ENCODE measurements at regions not wholly inside any gene's neighbourhood (a gene's known extent, or its start where the extent isn't known, plus 50 kb on each side); places are given as distances from the start of the nearest gene placed in this dataset.
"Not testable (repeated sequence)": the region's sequence is repeated elsewhere in the genome, so short reads cannot be mapped to it uniquely, and the experiment has no call there.

DNA sequence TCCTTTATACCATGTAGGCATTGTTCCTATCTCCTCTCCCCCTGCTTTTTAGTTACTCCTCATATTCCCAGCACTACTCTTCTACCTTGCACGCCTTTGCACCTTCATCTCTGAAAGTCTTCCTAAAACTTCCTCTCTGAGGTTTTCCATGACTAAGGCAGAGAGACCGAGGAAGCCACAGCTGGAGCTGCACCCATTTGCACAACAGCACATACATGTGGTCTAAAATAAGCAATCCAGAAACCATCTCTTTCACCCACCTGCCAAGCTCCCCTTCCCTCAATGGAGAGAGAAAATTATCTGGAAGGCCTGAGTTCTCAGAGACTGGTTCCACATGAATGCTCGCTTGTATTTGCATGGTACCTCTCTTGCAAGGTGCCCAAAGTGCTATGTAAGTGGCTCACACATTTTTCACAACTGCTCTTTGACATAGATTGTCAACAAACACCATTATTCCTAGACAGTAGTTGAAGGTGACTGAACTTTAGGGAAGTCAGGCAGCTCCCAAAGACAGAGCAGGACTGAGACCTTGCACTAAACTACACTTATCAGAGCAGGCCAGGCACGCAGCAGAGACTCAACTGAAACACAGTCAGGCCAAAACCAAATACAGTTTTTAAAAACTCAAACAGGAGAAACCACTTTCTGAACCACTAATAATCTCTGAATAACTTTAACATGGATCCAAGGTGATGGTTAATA, 313.2 kb downstream of the TFAP2A start:
- no peak for DNase-seq

DNA sequence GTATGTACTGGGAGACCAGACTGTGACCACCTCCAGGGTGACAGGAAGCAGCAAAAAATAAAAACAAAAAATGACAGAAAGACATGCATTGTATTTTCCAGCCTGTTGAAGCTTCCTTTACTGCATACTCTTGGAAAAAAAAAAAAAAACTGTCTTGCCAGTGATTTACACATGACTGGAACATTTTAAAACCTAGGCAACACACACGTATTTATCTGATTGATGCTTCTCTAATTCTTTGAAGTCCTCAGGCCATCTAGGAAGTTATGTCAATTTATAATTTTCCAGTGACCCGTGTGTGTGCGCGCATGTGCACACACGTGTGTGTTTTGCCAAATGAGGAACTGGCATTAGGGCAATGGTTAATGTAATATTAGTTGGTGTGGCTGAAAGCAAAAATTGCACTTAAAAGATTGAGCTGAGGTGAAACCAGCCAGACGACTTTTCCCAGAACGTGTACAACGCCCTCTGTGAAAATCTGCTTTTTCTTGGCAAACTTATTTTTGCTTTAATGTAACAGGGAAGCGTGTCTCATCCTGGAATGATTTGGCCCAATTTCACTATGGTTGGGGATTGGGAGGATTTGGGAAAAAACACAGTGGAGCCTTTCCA, 315.2 kb downstream of the TFAP2A start:
- no peak for DNase-seq

DNA sequence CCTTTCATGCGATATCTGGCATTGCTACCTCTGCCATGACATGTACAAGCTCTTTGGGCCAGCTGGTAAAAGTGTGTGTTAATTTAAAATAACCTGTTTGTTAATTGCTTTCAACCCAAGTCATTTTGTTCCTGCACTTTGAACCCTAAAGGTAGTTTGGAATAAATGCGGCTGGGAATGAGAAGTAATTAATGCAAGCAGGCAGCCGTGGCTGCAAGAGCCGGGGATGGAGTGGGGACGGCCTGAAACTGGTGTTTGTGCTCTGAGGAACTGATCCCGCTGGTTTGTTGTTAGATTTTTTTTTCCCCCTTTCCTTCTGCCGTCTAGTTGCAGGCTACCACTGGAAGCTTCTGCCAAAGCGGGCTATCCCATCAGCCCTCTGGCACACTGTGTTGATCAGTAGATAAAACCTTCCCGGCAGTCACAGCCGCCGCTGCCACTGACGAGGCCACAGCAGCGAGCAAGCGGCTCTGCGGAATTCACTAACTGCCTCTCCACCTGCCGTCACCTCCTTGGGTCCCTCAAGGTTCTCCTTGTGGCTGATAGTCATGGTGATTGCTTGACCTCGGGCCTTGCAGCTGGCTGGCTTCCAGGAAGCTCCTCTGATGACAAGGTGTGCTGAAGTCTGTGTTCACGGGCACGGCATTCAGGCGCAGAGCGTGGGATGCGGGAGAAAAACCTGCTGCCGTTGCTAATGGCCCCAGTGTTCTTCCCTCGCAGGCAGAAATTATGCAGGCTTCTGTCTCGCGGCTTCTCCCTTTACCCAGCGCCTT, 315.9 kb downstream of the TFAP2A start:
- DNase-seq, result no peak

DNA sequence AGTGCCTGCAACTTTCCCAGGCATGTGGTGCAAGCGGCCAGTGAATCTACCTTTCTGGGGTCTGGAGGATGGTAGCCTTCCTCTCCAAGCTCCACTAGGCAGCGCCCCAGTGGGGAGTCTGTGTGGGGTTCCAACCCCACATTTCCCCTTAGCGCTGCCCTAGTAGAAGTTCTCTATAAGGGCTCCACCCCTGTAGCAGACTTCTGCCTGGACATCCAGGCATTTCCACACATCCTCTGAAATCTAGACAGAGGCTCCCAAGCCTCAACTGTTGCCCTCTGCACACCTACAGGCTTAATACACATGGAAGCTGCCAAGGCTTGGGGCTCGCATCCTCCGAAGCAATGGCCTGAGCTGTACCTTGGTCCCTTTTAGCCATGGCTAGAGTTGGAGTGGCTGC, 321.6 kb downstream of the TFAP2A start:
- DNase-seq, result no peak

DNA sequence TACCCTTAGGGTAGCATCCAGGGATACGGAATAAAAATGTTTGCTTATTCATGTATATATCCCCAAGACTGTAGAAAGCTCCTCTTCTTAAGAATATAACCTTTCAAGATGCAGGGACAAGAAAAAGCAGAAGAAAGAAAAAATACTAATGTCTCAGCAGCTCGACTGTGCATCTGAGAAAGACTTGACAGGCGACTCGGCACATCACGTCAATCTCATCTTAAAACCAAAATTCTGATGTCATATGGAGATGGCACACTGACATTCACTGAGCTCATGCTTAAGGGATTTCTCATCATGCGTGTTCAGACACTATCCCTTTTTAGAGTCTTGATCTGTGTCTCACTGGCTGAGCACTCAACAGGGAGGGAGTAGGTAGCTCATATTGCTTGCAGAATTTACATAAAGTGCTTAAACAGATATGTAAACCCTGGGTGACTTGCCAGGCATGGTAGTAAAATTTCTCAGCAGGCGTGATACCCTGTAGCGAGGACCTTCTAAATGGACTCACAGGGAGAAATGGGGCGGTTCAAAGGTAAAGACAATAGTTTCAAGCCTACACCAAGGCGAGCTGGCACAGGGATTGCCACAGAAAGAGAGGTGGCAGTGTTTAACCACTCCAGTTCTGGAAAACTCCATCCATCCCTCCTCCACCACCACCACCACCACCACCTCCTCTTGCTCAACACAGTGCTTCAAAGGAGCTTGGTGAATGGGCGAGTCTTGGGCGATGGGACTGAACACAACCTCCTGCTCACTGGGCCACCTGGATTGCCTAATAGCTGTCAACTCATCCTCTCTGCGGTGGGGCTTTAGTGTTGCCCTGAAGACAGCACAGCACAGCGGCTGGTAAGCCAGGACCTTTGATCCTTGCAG, 330.5 kb downstream of the TFAP2A start:
- no peak for DNase-seq

DNA sequence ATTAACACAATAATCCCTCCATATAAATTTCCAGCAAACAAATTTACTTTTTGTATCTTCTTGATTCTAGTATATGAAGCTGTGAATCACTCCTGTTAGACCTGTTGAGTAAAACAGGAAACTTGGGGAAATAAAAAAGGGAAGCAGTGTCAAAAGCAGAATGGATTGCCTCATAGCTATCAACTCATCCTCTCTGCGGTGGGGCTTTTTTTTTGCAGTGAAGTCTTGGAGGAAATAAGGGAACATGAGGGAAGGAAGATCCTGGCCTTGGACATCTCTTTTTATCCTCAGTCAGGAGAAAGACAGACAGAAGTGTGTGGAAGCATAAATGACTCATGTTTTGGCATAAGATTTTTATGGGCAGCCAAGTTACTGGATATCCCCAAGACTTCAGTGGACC, 332.5 kb downstream of the TFAP2A start:
- no peak for DNase-seq

DNA sequence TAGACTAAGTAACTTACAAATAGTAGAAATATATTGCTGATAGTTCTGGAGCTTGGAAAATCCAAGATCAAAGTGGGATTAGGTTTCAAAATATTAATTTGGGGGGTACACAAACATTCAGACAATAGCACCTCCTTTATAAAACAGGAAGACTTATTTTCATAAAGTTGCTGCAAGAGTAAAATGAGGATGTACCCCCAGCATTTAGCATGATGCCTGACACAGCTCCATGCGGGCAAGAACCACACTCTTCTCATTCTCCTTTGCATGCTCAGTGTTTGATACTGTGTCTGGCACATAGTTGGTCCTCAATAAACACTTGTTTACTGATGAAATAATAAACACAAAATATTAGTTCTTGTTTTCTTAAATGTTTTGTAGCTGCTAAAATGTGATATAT, 332.9 kb downstream of the TFAP2A start:
- DNase-seq, result no peak

DNA sequence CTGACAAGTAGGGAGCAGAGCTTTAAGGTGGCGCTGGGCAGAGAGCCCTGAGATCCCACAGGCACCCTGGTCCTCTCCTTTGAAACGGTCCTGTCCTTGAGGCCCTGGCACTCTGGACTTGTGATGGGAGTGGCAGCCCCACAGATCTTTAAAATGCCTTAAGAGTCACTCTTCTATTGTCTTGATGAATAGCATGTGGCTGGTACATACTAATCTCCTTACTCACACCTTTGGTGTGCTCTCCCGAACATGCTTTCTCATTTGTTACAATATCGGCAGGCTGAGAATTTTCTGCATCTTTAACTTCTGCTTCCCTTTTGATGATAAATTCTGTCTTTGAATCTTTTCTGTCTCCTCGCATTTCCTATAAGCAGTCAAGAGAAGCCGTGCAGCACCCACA, 333.8 kb downstream of the TFAP2A start:
- DNase-seq, result no peak

DNA sequence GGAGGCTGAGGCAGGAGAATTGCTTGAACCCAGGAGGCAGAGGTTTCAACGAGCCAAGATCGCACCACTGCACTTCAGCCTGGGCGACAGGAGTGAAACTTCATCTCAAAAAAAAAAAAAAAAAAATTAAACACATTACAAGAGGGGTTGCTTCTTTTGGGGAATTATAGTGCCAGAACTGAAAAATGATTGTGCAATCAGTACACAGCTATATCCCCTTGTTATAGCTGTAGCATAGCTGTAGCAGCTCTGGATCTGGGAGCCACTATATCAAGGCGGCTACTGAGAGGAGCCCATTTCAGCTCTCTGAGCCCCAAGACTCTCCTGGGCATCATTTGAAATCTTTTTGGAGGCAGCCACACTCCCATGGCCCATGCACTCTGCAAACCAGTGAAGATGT, 334.3 kb downstream of the TFAP2A start:
- DNase-seq, result no peak

DNA sequence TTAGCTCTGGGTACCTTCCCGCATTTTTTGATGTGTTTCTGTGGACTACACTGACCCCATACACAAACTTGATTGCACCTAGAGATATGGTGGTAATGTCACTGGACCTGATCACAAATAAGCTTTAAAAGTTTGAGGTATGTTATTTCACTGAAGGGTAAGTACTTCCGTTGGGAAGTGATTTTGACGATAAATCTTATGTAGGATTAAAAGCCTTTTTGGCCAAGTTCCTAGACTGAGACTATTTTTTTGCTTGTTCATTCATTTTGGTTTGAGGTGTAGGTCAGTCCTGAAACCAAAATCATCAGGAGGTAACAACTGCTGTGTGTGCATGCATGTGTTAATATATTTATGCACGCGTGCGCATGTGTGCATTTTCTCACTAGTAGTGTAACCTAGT, 336.3 kb downstream of the TFAP2A start:
- no peak for DNase-seq

DNA sequence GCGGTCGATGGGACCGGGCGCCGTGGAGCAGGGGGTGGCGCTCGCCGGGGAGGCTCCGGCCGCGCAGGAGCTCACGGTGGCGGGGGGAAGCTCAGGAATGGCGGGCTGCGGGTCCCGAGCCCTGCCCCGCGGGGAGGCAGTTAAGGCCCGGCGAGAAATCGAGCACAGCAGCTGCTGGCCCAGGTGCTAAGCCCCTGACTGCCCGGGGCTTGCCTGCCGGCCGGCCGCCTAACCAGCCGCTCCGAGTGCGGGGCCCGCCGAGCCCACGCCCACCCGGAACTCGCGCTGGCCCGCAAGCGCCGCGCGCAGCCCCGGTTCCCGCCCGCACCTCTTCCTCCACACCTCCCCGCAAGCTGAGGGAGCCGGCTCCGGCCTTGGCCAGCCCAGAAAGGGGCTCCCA, 340.1 kb downstream of the TFAP2A start:
- DNase-seq, result not testable (repeated sequence)

DNA sequence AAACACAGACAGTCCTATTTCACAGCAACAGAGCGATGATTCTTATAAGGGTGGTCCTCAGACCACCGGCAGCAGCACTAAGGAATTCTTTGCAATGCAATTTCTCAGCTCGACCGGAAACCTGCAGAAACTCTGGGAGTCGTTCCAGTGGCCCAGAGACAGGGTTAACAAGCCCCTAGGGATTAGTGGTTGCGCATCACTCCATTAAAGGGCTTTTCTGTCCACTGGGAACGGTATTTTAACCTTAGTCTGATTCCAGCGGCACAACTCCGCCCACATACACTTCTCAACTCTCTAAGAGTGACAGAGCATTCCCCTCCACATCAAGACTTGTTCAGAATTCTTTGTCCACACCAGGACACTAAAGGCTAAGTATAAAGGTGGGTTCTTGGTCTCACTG, 341.5 kb downstream of the TFAP2A start:
- no peak for DNase-seq

DNA sequence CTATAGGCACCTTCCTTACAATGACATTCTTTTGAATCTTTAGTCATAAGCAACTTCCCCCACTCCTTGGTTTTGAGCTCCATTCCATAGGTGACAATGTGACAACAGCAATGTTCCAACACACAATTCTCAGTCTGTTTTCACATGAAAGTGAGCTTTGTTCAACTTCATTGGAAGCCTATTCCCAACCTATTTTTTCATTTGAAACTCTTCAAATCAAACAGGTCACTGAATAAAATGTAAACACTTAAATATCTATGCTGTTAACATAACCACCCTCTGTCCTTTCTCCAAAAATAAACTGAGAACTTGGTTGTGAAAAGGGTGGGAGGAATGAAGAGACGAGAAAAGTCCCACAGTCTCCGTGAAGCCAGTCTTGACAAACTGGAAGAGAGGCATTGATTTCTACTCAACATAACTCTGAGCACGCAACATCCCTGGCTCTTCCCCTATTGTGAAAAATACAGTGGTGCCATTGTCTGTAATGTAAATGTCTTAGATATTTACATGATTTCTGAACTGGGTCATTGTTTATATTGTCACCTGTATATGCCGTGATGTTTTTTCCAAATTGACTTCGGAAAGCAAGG, 343.1 kb downstream of the TFAP2A start:
- DNase-seq, result no peak

DNA sequence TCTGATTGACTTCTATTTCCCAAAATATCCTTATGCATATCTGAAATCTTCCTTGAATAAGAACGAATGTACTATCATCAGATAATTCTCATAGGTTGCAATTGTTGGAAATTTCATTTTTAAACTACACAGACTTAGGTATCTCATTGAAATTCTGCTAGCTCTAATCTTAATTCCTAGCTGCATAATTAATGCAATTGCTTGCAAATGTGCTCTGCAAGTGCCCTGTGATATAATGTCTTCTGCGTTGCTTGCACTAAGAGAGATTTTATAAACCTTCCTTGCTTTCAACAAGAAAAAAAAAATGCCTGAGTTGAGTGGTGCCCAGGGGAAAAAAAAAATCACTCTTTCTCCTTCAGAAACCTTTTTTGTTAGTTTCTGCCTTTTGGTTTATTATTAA, 354.9 kb downstream of the TFAP2A start:
- no peak for DNase-seq

DNA sequence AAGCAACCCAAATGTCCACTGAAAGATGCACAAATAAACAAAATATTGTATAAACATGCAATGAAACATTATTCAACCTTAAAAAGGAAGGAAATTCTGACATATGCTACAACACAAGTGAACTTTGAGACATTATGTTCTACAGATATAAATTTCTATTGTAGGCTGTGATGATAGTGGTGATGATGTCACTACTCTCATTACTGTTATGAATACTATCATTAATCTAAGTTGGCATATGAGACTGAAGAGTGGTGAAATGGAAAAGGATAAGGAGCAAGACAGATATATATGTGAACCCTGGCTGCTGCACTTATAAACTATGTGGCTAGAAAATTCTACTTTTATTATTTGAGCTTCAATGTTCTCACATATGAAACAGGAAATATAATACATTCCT, 360.2 kb downstream of the TFAP2A start:
- DNase-seq, result no peak

DNA sequence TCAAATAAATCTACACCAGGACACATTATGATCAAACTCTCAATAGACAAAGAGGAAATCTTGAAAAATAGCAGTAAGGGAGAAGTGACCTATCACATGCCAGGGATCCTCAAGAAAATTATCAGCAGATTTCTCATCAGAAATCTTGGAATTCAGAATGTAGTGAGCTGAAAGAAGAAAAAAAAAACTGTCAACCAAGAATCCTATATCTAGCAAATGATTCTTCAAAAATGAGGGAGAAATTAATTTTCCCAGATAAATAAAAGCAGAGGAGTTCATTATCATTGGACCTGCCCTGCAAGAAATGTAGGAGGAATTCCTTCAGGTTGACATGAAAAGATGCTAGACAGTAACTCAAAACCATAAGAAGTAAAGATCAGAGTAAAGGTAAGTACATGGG, 363.6 kb downstream of the TFAP2A start:
- DNase-seq, result no peak

DNA sequence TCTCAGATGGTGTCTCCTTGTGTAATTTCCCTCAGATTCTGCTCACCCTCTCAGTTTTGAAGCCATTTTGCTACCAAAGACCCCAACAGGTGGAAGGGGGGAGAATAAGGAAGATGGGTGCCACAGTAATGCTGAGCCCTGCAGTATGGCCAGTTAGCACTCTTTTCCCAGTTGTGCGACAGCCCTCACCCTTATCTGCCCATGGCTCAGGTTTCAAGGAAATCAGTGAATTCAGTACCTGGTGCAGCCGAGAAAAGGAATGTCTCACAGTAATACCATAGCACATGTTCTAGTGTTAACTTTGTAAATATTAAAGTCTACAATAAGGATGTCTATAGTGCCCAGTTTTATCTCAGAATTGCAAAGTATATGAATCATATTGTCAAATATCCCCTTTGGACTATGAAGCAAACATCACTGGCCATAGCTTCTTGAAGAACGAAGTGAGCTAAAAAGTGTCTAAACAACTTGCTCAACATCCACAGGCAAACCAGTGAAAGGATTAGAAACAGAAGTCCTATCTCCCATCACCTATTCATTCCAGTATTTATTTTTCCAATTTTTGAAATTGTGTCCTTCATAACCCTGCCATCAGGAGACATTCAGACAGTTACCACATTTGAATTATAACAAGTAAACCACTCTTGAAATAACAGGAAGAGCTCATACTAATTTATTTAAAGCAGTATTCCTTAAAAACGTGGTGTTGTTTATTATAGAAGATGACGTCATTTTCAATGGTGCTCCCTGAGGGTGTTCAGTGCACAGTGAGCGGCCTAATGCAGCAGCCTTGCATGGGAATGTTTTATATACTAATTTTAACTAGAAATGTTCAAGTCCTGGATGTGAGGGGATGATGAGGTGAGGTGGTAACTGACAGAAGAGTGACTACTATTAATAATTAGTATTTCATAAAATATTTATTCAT, 366.2 kb downstream of the TFAP2A start:
- DNase-seq, result no peak

DNA sequence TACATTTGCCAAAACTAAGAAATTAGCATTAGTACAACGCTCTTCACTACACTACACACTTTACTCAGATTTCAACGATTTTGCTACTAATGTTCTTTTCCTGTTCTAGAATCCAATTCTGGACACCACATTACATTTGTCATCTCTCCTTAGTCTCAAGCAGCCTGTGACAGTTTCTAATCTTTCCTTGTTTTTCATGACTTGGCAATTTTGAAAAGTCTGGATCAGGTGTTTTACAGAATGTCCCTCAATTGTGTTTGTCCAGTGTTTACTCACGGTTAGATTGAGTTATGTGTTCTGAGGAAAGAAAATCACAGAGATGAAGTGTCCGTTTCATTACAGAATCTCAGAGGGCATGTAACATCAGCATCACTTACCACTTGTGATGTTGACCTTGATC, 372.6 kb downstream of the TFAP2A start:
- DNase-seq, result no peak

DNA sequence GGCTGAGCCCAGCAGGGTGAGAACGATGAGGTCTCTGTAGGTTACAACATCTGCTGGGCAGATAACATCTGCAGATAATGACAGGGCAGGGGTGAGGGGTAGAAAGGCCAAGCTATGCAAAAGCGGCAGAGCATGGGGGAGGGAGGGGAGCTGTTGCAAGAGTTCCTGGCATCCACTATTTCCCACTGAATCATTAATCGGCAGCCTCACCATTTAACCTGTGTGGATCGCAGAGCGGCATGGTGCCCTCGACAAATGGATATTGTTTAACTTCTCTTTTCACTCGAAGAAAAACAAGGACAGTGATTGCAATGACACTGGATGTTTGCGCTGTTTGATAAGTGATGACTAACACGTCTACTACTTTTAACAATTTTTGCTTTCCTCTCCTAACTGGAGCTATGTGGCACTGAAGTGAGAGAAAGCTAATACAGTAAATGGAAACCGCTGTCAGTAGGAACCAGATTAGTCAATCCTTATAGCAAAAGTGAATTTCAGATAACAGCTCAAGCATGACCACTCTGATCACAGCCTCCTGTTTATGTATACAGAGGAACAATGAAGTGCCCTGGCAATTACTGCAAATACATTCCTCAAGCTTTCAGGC, 381.5 kb downstream of the TFAP2A start:
- no peak for DNase-seq

DNA sequence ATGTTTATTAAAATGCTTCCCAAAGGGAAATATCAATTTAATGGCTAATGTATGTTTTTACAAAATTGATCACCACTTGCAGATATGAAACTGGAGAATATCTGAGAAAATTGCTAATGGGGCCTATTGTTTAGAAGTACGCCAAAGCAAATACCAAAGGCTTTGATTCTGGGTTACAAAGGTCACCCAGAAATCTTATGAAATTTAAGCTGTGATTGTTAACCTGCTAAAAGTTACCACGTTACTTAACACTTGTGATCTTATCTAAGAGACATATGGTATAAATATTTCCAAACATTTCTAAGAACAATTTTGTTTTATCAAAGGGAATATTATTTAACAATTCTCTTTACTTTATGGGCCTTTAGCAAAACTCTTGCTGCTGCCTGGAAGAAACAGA, 383.3 kb downstream of the TFAP2A start:
- no peak for DNase-seq

DNA sequence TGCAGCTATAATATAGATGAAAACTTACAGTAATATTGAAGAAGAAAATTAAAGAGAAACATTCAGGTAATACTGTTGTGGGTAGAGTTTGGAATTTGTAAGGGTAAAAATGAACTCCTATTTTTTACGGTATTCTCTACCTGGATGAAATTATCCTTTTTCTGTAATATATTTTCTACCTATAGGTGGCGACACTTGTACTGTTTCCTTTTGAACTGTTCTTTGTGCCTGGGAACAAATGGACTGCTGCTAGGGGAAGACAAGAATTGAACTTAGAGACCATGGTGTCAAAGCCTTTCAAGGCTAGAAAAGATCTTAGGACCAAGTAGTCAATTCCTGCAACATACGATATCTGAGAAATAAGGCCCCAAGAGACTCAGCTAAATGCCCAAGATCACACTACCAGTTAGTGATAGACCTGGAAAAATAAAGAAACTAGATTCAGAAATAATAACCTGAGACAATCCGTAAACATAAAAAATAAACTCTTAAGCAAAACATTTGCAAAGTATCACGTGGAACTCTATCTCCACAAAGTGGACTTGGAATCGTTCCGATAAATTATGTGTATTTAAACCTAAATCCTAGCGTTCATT, 383.8 kb downstream of the TFAP2A start:
- no peak for DNase-seq

Data from NK-92 treated with Interleukin-12 subunit alpha and Interleukin-12 subunit beta, amount 100 ng/mL, for 24 hours (cell line).